Endothelial cell (in vitro differentiated cells): ENCODE measurements at regions not wholly inside any gene's neighbourhood (a gene's known extent, or its start where the extent isn't known, plus 50 kb on each side); places are given as distances from the start of the nearest gene placed in this dataset.

Experiments
- DNase-seq: peaks from one replicate; pipeline ENCODE4 v3.0.0; 2021; ENCODE audit warnings: low spot score
- H3K27ac Mint-ChIP-seq: one replicate; pipeline ENCODE4 v1.8.0; 2021; ENCODE audit warnings: mixed read lengths, inconsistent platforms; ENCODE audit not compliant: unreplicated experiment
- H3K27me3 Mint-ChIP-seq: one replicate; pipeline ENCODE4 v1.8.0; 2021; ENCODE audit warnings: mild to moderate bottlenecking, moderate library complexity, mixed read lengths, inconsistent platforms; ENCODE audit not compliant: unreplicated experiment
- H3K36me3 Mint-ChIP-seq: one replicate; pipeline ENCODE4 v1.8.0; 2021; ENCODE audit warnings: mild to moderate bottlenecking, low read depth, mixed read lengths, inconsistent platforms; ENCODE audit not compliant: unreplicated experiment
- H3K4me1 Mint-ChIP-seq: one replicate; pipeline ENCODE4 v1.8.0; 2021; ENCODE audit warnings: mild to moderate bottlenecking, mixed read lengths, inconsistent platforms; ENCODE audit not compliant: unreplicated experiment
- H3K4me3 Mint-ChIP-seq: one replicate; pipeline ENCODE4 v1.8.0; 2021; ENCODE audit warnings: mild to moderate bottlenecking, mixed read lengths, inconsistent platforms; ENCODE audit not compliant: unreplicated experiment
- H3K9me3 Mint-ChIP-seq: one replicate; pipeline ENCODE4 v1.8.0; 2021; ENCODE audit warnings: mixed read lengths, inconsistent platforms; ENCODE audit not compliant: unreplicated experiment
- CTCF ChIP-seq: fragments of 200-600 bp; sonication (generic); IDR thresholded peaks from one replicate; pipeline ENCODE4 v1.5.0; 2021; ENCODE audit warnings: antibody characterized with exemption; ENCODE audit not compliant: unreplicated experiment

- no peaks in the 10 kb centered on the region for H3K4me1 Mint-ChIP-seq
- peaks cover 2% of the 10 kb centered on the region for H3K36me3 Mint-ChIP-seq
- peaks cover 11% of the 10 kb centered on the region for H3K9me3 Mint-ChIP-seq
- TF ChIP-seq CTCF, result no peak
- no peaks in the 10 kb centered on the region for H3K27me3 Mint-ChIP-seq
- H3K4me3 Mint-ChIP-seq, result no peak overlapping the region
- no peak overlapping the region for H3K27ac Mint-ChIP-seq
- DNase-seq, result no peak
Observed at GRCh38 chr2:5148392-5149085, 543.6 kb upstream of the SOX11 start.

- H3K27ac Mint-ChIP-seq, result no peak overlapping the region
Observed at GRCh38 chr2:5150871-5151270, 541.3 kb upstream of the SOX11 start.

GRCh38 chr2:5164776-5165525 lies 527.2 kb upstream of the SOX11 start:
- Mint-ChIP-seq H3K9me3 (peaks cover 4% of the 10 kb centered on the region), H3K36me3 (no peaks in the 10 kb centered on the region), H3K4me3 (no peak overlapping the region), H3K27me3 (peaks cover 6% of the 10 kb centered on the region), H3K4me1 (no peaks in the 10 kb centered on the region), H3K27ac (no peak overlapping the region)
- DNase-seq, result no peak
- no peak for TF ChIP-seq CTCF

More at GRCh38 chr2:5150871-5151270, 541.3 kb upstream of the SOX11 start:
- no peak for DNase-seq
- no peak for TF ChIP-seq CTCF
- Mint-ChIP-seq H3K4me3 (no peak overlapping the region), H3K36me3 (peaks cover 7% of the 10 kb centered on the region), H3K4me1 (no peaks in the 10 kb centered on the region), H3K27me3 (no peaks in the 10 kb centered on the region), H3K9me3 (peaks cover 16% of the 10 kb centered on the region)

DNA sequence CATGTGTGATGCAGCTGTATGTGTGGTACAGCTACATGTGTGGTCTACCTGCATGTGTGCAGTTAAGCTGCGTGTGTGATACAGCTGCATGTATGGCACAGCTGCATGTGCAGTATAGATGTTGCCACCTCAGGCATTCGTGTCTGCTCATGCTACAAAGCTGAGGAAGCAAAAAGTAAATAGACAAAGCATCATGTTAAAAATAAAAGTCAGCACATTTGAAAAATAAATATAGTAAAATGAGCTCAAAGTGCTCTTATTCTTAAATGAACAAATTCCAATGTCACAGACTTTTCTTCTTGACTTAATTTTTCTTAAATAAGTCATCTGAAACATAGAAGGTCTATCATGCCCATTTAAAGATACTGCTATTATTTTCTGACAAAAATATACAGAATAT lies 519.3 kb upstream of the SOX11 start:
- Mint-ChIP-seq H3K27me3 (peaks cover 1% of the 10 kb centered on the region), H3K4me1 (no peaks in the 10 kb centered on the region), H3K4me3 (no peak overlapping the region), H3K27ac (no peak overlapping the region), H3K9me3 (peaks cover 8% of the 10 kb centered on the region), H3K36me3 (no peaks in the 10 kb centered on the region)
- TF ChIP-seq CTCF, result no peak
- DNase-seq, result no peak

GRCh38 chr2:5173876-5174535 lies 518.2 kb upstream of the SOX11 start:
- Mint-ChIP-seq H3K27me3 (peaks cover 1% of the 10 kb centered on the region), H3K36me3 (no peaks in the 10 kb centered on the region), H3K4me3 (no peak overlapping the region), H3K9me3 (peaks cover 8% of the 10 kb centered on the region), H3K27ac (no peak overlapping the region), H3K4me1 (no peaks in the 10 kb centered on the region)
- no peak for TF ChIP-seq CTCF
- DNase-seq, result no peak
